AG08396 (cell line): ENCODE measurements at regions not wholly inside any gene's neighbourhood (a gene's known extent, or its start where the extent isn't known, plus 50 kb on each side); places are given as distances from the start of the nearest gene placed in this dataset.

ENCODE experiments used
- DNase-seq: peaks from one replicate; pipeline ENCODE4 v3.0.0; 2012; ENCODE audit warnings: low spot score, mixed read lengths

DNA sequence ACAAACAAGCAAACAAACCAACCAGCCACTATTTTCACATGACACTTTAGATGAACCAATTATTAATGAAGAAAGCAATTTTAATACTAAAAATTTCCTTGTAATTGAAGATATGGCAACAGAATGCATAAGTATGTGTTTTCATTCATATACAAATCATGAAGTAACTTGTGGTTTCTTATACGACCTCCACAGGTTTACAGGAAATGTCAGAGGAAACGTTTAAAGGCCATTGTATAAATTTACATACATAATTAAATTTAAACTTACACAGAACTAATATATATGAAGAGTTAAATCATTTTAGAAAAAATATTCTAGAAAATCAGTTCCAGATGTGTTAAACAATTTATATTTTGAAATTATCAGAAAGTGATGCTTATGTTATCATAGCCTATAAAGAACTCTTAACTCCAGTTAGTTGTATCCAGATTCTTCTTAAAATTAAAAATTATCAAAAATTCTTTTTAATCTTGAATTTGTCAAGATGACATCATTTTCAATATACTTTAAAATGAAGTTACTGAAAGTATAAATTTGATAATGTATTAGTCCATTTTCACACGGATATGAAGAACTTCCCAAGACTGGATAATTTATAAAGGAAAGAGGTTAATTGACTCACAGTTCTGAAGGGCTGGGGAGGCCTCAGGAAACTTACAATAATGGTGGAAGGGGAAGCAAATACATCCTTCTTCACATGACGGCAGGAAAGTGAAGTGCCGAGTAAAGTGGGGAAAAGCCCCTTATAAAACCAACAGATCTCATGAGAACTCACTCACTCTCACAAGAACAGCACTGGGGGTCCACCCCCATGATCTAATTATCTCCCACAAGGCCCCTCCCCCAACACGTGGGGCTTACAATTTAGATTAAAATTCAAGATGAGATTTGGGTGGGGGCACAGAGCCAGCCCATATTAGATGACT is 192.0 kb downstream of the PIK3R1 start:
- no peak for DNase-seq

DNA sequence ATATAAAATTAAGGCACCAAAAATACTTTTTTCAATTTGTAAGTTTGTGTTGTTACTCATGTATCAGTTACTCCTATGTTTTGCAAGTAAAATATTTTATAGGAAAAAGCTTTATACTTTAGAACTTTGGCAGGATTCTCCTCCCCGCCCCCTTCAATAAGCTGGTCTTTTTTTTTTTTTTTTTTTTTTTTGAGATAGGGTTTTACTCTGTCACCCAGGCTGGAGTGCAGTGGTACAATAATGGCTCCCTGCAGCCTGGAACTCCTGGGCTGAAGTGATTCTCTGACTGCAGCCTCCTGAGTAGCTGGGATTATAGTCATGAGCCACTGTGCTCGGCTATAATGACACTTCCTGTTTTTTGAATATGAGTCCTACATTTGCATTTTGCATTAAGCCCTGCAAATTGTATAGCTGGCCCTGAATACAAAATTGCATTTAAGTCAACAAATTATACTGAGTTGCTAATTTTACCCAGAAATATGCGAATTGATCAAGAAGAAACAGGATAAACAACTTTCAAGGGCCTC is 192.9 kb downstream of the PIK3R1 start:
- no peak for DNase-seq

DNA sequence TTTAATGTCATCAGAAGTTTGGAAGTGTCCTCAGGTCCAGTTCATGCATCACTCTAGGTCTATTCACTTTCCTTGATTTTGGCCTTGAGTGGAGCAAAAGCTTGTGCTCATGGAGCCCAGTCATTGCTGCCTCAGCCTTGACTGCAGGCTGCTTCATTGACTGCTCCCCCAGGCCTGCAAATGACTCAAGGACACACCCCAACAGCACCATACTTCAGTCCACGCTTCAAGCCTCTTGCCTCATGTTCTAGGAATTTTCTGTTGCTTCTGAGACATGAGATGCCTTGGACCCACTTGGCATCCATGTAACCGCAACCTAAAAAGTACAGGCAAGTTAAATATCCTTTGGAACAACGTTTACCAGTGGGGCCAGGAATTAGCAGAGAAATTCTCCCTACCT is 193.7 kb downstream of the PIK3R1 start:
- peak; percentile 39 for DNase-seq

DNA sequence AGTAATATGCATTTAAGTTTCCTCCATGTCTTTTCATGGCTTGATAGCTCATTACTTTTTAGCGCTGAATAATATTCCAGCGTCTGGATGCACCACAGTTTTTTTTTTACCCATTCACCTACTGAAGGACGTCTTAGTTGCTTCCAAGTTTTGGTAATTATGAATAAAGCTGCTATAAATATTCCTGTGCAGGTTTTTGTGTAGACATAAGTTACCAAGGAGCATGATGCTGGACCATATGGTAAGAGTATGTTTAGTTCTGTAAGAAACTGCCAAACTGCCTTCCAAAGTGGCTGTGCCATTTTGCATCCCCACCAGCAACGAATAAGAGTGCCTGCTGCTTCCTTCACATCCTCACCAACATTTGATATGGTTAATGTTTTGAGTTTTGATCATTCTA is 195.6 kb downstream of the PIK3R1 start:
- DNase-seq, result no peak

DNA sequence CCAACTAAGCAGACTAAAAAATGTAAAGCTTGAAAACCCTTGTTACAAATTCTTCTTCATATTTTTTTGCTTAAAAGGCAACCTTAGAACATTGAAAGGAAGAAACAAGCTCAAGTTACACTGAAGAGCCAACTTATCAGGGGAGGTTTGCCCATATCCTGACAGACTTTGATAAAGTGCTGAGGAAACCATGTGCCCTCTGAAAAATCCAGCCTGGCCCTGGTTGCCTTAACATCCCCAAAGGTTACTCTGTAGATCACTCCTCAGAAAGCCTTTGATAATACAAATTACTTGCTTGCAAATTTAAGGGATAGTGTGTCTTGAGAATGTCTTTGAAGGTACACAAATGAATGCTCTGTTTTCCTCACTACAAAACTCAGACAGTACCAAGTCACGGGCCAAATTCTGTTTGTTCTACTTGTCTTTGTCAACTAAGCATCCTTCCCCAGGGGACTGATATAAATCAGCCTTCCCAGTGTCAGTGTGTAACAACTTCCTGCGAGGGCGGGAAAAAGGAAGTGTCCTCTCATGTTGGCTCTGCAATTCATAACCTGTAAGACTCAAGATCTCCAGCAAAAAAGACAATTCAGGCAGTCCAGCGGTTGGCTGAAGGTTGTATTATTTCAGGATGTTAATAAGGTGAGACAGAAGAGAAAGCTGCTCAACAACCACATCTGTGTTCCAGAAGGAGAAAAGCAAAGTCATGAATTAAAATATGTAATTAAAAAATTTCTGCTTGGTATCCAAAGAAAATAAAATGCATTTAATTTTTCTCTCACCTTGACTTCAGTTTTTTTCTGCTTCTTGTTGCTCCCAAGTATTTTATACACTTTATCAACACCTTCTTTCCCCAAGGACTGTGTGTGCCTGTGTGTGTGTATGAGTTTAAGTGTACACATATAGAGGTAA is 199.9 kb downstream of the PIK3R1 start:
- DNase-seq, result no peak

DNA sequence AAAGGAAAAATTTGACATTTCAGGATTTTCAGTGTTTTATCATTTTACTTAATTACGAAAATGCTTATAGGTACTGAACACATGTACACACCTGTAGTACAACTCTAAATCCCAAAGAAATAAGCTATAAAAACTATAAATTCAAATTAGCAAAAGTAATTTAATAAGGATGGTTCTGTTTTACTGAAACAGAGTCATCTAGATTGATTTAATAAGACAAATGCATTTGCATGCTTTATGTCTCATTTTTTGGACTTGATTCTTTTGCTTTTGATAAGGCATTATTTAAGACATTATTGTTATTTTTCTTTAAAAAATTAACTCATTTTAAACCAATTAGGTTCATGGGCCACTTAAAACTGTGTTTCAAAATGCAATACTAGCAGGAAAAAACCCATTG is 201.2 kb downstream of the PIK3R1 start:
- no peak for DNase-seq

DNA sequence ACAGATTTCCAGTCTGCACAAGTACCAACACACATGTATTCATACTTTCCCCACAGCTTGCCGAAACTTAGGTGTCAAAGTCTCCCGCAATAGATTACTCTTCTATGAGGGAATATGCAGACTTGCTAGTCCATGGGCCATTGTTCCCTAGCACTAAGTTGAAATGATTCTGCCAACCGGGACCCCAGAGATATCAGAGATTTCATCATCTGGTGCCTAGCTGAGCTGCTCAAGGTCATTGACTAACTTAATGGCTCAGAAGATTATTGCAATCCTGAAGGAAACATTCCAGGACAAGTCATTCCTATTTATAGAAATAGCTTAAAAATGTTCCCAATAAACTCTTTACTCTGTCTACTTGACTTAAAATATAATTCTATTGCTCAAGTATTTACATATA is 202.6 kb downstream of the PIK3R1 start:
- peak; percentile 21 for DNase-seq

DNA sequence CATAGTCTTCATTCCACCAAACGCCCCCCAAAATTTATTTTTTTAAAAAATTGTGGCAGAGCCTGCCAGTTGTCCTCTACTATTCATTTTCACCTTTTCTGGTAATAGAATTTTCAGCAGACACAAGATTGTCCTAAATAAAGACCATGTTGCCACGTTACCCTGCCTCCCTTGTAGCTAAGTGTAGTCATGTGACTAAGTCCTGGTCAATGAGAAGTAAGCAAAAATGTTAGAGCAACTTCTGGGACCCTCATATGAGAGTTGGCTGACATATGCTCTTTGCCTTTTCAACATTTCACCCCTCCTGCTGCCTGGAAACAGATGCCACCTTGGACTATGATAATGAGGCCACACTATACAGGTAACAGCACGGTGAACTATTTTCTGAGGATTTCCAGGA is 203.1 kb downstream of the PIK3R1 start:
- DNase-seq, result no peak

DNA sequence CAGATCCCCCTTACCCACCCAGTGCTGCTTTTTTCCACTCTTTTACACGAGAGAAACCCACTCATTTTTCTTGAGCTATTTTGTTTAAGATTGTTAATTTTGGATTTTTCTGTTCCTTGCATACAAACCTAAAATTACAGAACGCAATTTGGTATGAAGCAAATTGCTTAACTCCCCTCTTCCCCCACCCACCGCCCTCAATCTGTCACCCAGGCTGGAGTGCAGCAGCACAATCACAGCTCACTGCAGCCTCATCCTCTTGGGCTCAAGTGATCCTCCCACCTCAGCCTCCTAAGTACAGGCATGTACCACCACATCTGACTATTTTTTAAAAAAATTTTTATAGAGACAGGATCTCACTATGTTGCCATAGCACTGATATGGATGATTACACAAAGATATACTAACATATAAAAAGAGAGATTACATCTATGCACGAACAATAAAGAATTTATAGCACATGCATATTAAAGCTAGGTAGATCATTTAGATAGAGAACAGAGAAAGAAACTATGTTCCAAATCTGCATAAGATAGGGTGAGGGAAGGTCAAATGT is 203.6 kb downstream of the PIK3R1 start:
- DNase-seq, result no peak

DNA sequence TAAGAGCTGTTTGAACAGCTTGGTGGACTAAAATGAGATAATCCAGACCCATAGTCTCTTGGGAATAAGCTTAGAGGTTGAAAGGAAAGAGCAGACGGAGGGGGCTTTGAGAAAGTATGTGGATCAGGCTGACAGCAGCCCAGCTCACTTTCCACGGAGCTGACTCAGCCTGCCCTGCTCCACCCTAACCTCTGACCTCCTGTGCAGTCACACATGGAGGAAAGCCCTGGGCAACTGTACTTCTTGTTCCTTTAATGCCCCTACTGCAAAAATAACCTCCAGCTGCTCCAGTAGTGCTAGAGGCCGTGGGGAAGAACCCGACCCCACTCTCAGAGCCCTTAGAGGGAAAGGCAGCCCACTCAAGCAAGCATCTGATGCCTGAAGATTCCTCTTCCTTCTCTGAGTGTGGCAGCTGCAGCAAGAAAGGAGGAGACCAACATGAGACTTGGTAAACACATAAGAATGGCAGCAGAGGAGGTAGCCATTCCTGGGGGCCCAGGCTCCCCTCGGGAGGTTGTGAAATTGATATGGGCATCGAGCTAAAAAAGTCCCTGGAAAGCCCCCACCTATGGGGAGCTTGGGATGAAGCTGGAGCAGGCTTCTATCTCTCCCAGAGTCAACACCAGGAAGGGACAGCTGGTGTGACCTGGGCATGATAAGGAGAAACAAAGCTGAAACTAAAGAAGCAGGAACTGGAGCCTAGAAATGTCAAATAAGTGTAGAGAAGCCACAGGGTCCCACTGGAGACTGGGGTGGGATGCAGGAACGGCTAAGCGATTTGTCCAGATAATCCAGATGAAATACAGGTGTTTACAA is 204.3 kb downstream of the PIK3R1 start:
- DNase-seq, result no peak

DNA sequence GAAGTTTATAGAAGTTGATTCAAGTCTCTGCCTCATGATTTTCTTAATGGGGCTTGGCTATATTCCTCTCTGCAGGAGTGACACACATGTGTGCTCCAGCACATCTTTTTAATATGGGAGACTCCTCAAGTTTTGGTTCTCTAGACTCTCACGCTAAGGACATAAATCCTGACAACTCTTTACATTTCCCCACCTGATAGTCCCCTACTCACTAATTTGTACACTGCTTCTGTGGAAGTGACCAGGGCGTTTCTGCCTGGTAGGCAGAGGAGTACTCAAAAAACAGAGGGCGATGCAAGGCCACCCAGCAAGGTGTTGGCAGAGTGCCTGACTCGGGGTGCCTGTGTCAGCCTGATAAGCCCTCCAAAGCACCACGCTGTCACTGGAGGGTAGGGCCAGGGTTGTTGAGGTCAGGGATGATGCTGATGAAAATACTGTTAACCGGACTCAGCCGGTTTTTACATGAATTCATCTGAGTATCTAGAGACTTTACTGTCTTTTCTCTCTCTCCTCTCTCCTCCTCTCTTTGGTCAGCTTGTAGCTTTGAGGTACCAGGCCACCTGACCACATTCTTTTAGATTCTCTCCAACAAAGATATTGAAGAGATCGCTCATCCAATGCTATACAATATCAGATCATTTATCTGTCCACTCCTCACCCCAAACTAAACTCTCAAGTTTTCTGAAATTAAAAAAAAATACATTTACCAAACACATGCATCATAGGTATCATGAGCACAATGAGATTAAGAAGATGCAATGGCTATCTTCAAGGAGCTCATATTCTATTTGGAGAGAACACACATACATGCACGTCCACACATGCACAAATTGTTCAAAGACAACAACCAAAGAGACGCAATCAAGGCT is 205.2 kb downstream of the PIK3R1 start:
- no peak for DNase-seq

DNA sequence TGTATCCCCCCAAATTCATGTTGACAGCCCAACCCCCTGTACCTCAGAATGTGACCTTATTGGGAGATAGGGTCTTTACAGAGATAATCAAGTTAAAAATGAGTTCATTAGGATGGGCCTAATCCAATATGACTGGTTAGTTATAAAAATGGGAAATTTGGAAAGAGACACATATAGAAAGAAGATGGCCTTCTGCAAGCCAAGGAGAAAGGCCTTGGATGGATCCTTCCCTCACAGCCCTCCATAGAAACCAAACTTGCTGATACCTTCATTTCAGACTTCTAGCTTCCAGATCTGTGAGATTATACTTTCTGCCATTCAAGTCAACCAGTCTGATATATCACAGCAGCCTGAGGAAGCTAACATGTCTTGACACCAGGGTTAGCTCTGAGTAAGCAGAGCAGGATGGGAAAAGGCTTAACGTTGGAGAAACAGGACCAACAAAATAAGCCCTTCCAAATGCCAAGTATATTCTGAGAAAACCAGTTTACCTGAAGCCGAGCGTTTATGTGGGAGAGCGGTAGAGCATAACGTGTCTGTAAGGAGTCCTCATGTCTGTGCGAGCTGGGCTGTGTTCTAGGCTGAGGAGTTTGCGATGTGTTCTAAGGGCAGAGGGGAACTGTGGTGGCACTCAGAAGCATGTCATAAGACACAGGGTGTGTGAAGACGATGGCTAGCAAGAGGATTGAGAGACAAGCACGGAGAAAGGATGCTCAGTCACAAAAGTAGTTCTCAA is 206.1 kb downstream of the PIK3R1 start:
- no peak for DNase-seq

DNA sequence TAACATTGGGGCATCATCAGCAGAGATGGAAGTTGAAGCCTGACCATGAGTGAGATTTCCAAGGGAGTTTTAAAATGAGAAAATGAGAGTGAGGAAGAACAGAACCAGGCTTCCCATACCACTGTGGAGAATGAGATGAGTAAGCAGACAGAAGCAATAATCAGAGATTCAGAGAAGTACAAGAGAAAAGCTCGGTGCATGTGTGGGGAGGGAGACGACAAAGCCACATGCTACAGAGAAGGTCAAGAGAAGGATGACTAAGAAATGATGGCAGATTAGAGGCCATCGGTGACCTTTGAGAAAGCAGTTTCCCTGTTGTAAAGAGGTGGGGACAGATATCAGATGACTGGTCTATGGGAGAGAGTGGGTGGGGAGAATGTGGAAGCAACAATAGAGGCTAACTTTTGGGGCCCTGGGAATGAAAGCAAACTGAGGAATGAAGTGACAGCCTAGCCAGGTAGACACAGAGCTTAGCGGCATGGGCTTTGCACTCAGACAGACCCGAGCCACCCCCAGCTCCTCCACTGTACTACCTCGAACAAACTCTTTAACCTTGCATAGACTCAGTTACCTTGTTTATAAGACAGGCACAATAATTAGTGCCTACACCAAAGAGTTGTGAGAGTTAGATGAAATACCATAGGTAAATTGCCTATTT is 207.7 kb downstream of the PIK3R1 start:
- no peak for DNase-seq

DNA sequence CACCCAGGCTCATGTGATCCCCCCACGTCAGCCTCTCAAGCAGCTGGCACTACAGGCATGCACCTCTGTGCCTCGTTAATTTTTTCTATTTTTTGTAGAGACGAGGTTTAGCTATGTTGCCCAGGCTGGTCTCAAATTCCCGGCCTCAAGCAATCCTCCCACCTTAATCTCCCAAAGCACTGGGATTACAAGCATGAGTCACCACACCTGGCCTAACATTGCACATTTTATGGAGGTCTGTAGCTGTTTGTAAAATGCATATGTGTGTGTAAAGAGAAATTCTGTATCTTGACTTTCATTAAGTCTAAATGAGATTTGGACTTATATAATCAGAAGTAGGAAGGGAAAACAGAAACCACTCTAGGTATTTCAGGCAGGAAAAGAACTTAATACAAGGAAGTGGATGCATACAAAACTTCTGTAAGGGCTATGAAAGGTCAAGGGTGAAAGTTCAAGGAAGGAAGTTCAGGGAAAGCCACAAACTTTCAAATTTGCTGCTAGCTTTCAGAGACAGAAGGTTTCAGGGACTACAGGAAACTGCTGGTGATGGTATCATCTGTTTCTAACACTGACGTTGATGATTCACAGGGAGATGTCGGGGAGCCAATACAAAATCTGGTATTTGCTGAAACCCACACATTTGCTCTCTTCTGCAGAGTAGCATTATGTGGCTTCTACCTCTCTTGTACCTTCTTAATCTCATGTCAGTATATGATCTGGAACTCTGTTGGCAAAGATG is 209.4 kb downstream of the PIK3R1 start:
- no peak for DNase-seq

DNA sequence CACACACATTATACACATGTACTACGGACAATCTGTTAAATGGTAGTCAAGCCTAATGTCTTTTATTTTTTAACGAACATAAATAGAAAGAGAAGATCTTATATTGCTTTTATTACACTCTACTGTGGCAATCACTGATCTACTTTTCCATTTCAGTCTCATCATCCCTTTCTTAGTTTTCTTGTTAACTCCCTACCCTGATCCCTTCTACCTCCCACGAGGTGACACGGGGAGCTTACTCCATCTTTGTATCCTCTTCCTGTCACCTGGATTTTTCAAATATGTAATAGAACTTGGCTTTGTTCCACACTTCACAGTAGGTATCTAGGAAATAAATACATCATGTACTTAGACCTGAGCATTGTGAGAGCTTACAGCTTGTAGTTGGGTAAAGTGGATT is 211.0 kb downstream of the PIK3R1 start:
- DNase-seq, result no peak

DNA sequence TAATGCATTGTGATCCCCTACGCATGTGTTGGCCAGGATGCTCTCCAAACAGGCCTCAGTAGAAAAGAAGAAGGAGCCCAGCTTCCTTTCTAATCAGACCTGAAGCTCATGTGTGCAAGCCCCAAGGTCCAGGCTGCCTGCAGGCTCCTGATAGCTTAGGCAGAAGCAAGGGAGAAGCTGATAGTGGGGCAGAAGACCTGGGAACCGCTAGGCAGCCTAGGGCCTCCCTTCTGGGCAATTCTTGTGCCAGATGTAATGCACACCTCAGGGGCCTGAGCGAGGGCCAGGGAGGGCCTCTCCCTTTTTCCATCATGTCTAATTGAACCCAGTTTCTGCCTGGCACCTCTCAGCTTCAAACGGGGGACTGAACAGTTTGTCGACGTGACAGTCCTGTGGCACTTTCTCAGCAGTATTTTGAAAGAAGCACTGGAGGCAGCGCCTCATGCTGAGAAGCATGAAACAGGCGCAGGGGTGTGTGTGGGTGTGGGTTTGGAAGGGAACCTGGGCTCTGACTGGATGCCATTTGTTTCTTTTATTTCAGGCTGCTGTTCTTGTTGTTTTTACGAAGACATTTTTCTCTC is 212.8 kb downstream of the PIK3R1 start:
- DNase-seq, result no peak

DNA sequence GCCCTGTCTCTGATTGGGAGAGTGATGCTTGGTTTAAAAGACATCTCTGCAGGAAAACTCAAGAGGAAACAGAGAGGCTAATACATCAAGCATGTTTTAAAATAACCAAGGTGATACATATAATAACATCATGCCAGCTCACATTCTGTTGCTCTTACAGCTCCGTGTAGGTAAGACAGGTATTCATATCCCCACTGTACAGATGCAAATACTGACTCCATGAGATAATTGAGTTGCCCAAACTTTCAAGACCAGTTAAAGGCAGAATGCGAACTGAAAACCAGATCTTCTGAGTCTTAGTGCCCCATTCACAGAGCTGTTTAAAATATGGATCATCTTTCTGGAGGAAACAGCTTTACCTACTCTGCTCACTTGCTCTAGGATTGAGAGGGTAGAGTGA is 214.0 kb downstream of the PIK3R1 start:
- no peak for DNase-seq

DNA sequence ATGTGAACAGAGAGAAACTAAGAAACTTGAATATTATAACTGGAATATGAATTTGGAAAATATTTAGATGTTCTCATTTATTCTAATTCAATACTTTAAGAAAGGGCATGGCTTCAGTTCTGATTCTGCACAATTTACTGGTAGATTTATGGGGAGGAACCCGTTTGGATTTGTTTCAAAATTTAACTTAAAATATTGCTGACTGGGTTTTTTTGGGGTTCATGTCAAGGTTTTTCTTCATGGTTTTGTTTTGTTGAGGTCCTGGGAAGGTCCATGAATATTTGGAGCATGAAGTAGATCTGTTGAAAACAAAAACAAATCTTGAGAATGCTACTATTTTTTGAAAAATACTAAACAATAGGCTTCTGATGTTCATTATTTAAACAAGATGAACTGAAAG is 214.7 kb downstream of the PIK3R1 start:
- no peak for DNase-seq
